ENCODE measurements at regions not wholly inside any gene's neighbourhood (a gene's known extent, or its start where the extent isn't known, plus 50 kb on each side); places are given as distances from the start of the nearest gene placed in this dataset.

DNA sequence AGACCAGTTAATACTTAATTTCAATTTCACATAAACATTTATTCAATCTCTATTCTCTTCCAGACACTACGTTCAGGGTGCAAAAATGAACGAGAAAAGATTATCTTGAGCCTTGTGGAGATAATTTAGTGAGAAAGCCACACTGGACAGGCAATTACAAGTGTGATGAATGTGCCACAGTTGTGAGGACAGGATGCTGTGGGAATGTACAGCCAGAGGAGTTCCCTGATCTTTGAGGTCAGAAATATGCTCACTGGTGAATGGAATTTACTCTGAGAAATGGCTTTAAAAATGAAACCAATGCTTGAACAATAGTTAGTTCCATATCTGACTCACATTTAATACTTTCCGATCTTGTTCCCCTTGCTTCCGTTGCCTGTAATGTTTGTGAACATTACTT, 864.8 kb downstream of the GATA3 start:
- Histone ChIP-seq H3K4me3 (ENCODE audit: low read depth in 1 of 5, low read length in 5 of 5) (no peak overlapping the region), H3K9me3 (ENCODE audit: control insufficient read depth in 5 of 5, low read length in 5 of 5) (no peaks in the 10 kb centered on the region), H3K27me3 (ENCODE audit: control insufficient read depth in 5 of 5, insufficient read depth in 4 of 5, low read length in 5 of 5) (no peaks in the 10 kb centered on the region), H3K9ac (ENCODE audit: low read length in 5 of 5) (no peak overlapping the region), H3K36me3 (ENCODE audit: control insufficient read depth in 5 of 5, insufficient read depth in 5 of 5, low read length in 5 of 5) (no peaks in the 10 kb centered on the region), H3K27ac (ENCODE audit: low read depth, low read length) (no peak overlapping the region), H3K4me1 (ENCODE audit: control insufficient read depth in 5 of 5, insufficient read depth in 5 of 5, low read length in 5 of 5) (no peaks in the 10 kb centered on the region)

- Histone ChIP-seq H3K27ac (ENCODE audit: low read depth, low read length) (no peak overlapping the region), H3K9me3 (ENCODE audit: control insufficient read depth in 5 of 5, low read length in 5 of 5) (peaks cover 0 to 4% (median 0%) of the 10 kb centered on the region in 5 donors), H3K9ac (ENCODE audit: low read length in 5 of 5) (no peak overlapping the region), H3K27me3 (ENCODE audit: control insufficient read depth in 5 of 5, insufficient read depth in 4 of 5, low read length in 5 of 5) (no peaks in the 10 kb centered on the region), H3K4me3 (ENCODE audit: low read depth in 1 of 5, low read length in 5 of 5) (no peak overlapping the region), H3K36me3 (ENCODE audit: control insufficient read depth in 5 of 5, insufficient read depth in 5 of 5, low read length in 5 of 5) (no peaks in the 10 kb centered on the region), H3K4me1 (ENCODE audit: control insufficient read depth in 5 of 5, insufficient read depth in 5 of 5, low read length in 5 of 5) (no peaks in the 10 kb centered on the region)
Measured at GRCh38 chr10:8921568-8921967, 867.1 kb downstream of the GATA3 start.

DNA sequence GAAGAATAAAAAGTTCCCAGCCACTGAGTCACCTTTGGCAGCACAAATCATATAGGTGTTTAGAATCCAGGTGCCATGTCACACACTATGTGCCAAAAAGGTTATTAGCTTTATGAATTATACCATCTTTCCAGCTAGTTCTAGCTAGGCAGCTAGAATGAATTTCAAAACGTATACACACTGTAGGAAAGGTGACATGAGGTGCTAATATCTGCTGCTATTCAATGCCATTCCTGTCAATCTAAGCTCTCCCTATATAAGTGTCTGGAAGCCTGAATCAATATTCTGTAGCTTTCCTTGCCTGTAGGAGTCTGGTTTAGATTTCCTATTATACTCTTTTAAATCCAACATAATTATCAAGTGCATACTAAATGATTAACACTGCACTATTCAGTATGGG, 868.6 kb downstream of the GATA3 start:
- H3K36me3 ChIP-seq (ENCODE audit: control insufficient read depth in 5 of 5, insufficient read depth in 5 of 5, low read length in 5 of 5): no peaks in the 10 kb centered on the region
- no peak overlapping the region for H3K27ac ChIP-seq (ENCODE audit: low read depth, low read length)
- no peaks in the 10 kb centered on the region for H3K4me1 ChIP-seq (ENCODE audit: control insufficient read depth in 5 of 5, insufficient read depth in 5 of 5, low read length in 5 of 5)
- H3K4me3 ChIP-seq (ENCODE audit: low read depth in 1 of 5, low read length in 5 of 5): no peak overlapping the region
- no peaks in the 10 kb centered on the region for H3K27me3 ChIP-seq (ENCODE audit: control insufficient read depth in 5 of 5, insufficient read depth in 4 of 5, low read length in 5 of 5)
- H3K9ac ChIP-seq (ENCODE audit: low read length in 5 of 5): no peak overlapping the region
- peaks cover 0 to 4% (median 0%) of the 10 kb centered on the region in 5 donors for H3K9me3 ChIP-seq (ENCODE audit: control insufficient read depth in 5 of 5, low read length in 5 of 5)

DNA sequence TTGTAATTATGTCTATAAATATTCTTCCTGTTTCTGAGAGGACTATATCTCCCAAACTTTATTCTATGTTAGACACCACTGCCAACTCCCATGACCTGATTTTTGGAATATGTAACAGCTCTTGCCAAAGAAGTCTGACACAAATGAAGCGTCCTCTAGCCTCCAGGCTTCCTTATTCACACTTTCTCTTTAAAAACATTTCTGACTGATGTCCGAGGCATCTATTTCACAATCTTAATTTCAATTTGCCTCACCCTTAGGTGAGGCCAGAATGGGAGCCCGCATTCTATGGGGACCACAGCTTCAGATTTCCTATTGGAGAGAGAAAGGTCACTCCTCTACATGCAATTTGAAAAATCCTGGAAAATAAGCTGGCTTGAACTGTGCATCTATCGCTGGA, 873.2 kb downstream of the GATA3 start:
- H3K4me3 ChIP-seq (ENCODE audit: low read depth in 1 of 5, low read length in 5 of 5): no peak overlapping the region
- no peaks in the 10 kb centered on the region for H3K4me1 ChIP-seq (ENCODE audit: control insufficient read depth in 5 of 5, insufficient read depth in 5 of 5, low read length in 5 of 5)
- H3K27me3 ChIP-seq (ENCODE audit: control insufficient read depth in 5 of 5, insufficient read depth in 4 of 5, low read length in 5 of 5): no peaks in the 10 kb centered on the region
- no peak overlapping the region for H3K9ac ChIP-seq (ENCODE audit: low read length in 5 of 5)
- no peaks in the 10 kb centered on the region for H3K36me3 ChIP-seq (ENCODE audit: control insufficient read depth in 5 of 5, insufficient read depth in 5 of 5, low read length in 5 of 5)
- peaks cover 0 to 4% (median 0%) of the 10 kb centered on the region in 5 donors for H3K9me3 ChIP-seq (ENCODE audit: control insufficient read depth in 5 of 5, low read length in 5 of 5)
- H3K27ac ChIP-seq (ENCODE audit: low read depth, low read length): no peak overlapping the region

DNA sequence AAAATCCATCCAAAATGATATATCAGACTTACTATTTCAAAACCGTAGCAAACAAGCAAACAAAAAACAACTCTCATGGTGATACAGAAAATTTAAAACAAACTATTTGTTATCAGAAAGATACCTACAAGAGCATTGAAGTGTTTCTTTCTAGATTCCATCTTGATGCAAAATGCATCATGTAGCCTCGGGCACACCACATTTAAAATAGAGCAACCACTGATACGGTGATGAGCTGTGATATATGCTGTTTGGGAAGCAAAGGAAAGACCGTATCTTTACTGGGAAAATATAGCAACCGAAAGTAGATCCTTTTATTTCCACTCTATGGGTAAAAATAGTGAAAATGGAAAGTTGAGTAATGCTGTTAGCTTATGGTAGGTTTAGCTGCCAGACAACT, 892.0 kb downstream of the GATA3 start:
- H3K36me3 ChIP-seq (ENCODE audit: control insufficient read depth in 5 of 5, insufficient read depth in 5 of 5, low read length in 5 of 5): no peaks in the 10 kb centered on the region
- no peak overlapping the region for H3K27ac ChIP-seq (ENCODE audit: low read depth, low read length)

DNA sequence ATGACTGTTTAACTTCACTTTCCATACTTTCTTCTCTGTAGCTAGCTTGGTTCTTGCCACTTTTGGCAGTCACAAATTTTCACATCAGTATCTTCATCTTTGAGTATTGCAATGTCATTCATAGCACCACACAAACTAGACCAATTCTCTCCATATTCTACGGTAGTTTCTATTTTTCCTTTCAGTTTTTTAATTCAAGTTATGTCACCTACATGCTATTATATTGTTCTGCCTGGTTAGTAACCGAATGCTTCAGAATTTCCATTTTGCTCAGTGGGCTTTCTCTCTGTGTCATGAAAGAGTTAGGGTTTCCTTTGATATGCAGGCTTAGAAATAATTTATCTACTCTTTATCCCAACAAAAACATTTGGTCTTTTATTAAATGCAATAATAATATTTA, 896.5 kb downstream of the GATA3 start:
- H3K9ac ChIP-seq (ENCODE audit: low read length in 5 of 5): no peak overlapping the region

More for the DNA sequence above, 892.0 kb downstream of the GATA3 start:
- no peaks in the 10 kb centered on the region for H3K27me3 ChIP-seq (ENCODE audit: control insufficient read depth in 5 of 5, insufficient read depth in 4 of 5, low read length in 5 of 5)
- no peak overlapping the region for H3K4me3 ChIP-seq (ENCODE audit: low read depth in 1 of 5, low read length in 5 of 5)
- H3K9me3 ChIP-seq (ENCODE audit: control insufficient read depth in 5 of 5, low read length in 5 of 5): peaks cover 0 to 2% (median 0%) of the 10 kb centered on the region in 5 donors
- H3K4me1 ChIP-seq (ENCODE audit: control insufficient read depth in 5 of 5, insufficient read depth in 5 of 5, low read length in 5 of 5): no peaks in the 10 kb centered on the region
- no peak overlapping the region for H3K9ac ChIP-seq (ENCODE audit: low read length in 5 of 5)

GRCh38 chr10:8951440-8952089, 897.1 kb downstream of the GATA3 start:
- Histone ChIP-seq H3K4me3 (ENCODE audit: low read depth in 1 of 5, low read length in 5 of 5) (no peak overlapping the region), H3K9ac (ENCODE audit: low read length in 5 of 5) (no peak overlapping the region), H3K36me3 (ENCODE audit: control insufficient read depth in 5 of 5, insufficient read depth in 5 of 5, low read length in 5 of 5) (no peaks in the 10 kb centered on the region), H3K9me3 (ENCODE audit: control insufficient read depth in 5 of 5, low read length in 5 of 5) (peaks cover 0 to 3% (median 0%) of the 10 kb centered on the region in 5 donors), H3K27ac (ENCODE audit: low read depth, low read length) (no peak overlapping the region), H3K27me3 (ENCODE audit: control insufficient read depth in 5 of 5, insufficient read depth in 4 of 5, low read length in 5 of 5) (no peaks in the 10 kb centered on the region), H3K4me1 (ENCODE audit: control insufficient read depth in 5 of 5, insufficient read depth in 5 of 5, low read length in 5 of 5) (no peaks in the 10 kb centered on the region)

More for the DNA sequence above, 896.5 kb downstream of the GATA3 start:
- peaks cover 0 to 3% (median 0%) of the 10 kb centered on the region in 5 donors for H3K9me3 ChIP-seq (ENCODE audit: control insufficient read depth in 5 of 5, low read length in 5 of 5)
- no peaks in the 10 kb centered on the region for H3K4me1 ChIP-seq (ENCODE audit: control insufficient read depth in 5 of 5, insufficient read depth in 5 of 5, low read length in 5 of 5)
- H3K4me3 ChIP-seq (ENCODE audit: low read depth in 1 of 5, low read length in 5 of 5): no peak overlapping the region
- no peaks in the 10 kb centered on the region for H3K36me3 ChIP-seq (ENCODE audit: control insufficient read depth in 5 of 5, insufficient read depth in 5 of 5, low read length in 5 of 5)
- no peak overlapping the region for H3K27ac ChIP-seq (ENCODE audit: low read depth, low read length)
- no peaks in the 10 kb centered on the region for H3K27me3 ChIP-seq (ENCODE audit: control insufficient read depth in 5 of 5, insufficient read depth in 4 of 5, low read length in 5 of 5)

DNA sequence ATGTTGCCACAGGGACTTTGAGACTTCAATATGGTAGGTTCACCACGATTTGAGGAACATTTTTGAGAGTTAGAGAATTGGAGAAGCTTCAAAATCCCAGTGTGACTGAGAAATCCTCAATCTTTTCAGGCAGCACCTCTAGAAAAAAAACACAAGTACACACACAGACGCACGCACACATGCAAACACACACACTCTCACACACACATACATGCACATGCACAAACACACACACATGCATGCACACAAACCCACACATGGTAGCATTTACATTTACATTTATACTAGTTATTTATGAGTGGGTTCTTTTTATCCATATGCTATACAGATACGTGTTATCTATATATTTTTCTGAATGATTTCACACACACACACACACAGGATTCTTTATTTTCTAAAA, 901.9 kb downstream of the GATA3 start:
- Histone ChIP-seq H3K4me3 (ENCODE audit: low read depth in 1 of 5, low read length in 5 of 5) (no peak overlapping the region), H3K4me1 (ENCODE audit: control insufficient read depth in 5 of 5, insufficient read depth in 5 of 5, low read length in 5 of 5) (no peaks in the 10 kb centered on the region), H3K9ac (ENCODE audit: low read length in 5 of 5) (no peak overlapping the region), H3K36me3 (ENCODE audit: control insufficient read depth in 5 of 5, insufficient read depth in 5 of 5, low read length in 5 of 5) (no peaks in the 10 kb centered on the region), H3K9me3 (ENCODE audit: control insufficient read depth in 5 of 5, low read length in 5 of 5) (peaks cover 0 to 3% (median 0%) of the 10 kb centered on the region in 5 donors), H3K27me3 (ENCODE audit: control insufficient read depth in 5 of 5, insufficient read depth in 4 of 5, low read length in 5 of 5) (no peaks in the 10 kb centered on the region), H3K27ac (ENCODE audit: low read depth, low read length) (no peak overlapping the region)

- H3K9me3 ChIP-seq (ENCODE audit: control insufficient read depth in 5 of 5, low read length in 5 of 5): no peaks in the 10 kb centered on the region
- no peak overlapping the region for H3K27ac ChIP-seq (ENCODE audit: low read depth, low read length)
- H3K9ac ChIP-seq (ENCODE audit: low read length in 5 of 5): no peak overlapping the region
- H3K4me3 ChIP-seq (ENCODE audit: low read depth in 1 of 5, low read length in 5 of 5): no peak overlapping the region
- H3K36me3 ChIP-seq (ENCODE audit: control insufficient read depth in 5 of 5, insufficient read depth in 5 of 5, low read length in 5 of 5): no peaks in the 10 kb centered on the region
- H3K27me3 ChIP-seq (ENCODE audit: control insufficient read depth in 5 of 5, insufficient read depth in 4 of 5, low read length in 5 of 5): no peaks in the 10 kb centered on the region
- no peaks in the 10 kb centered on the region for H3K4me1 ChIP-seq (ENCODE audit: control insufficient read depth in 5 of 5, insufficient read depth in 5 of 5, low read length in 5 of 5)
Measured at GRCh38 chr10:8962249-8962648, 907.8 kb downstream of the GATA3 start.

DNA sequence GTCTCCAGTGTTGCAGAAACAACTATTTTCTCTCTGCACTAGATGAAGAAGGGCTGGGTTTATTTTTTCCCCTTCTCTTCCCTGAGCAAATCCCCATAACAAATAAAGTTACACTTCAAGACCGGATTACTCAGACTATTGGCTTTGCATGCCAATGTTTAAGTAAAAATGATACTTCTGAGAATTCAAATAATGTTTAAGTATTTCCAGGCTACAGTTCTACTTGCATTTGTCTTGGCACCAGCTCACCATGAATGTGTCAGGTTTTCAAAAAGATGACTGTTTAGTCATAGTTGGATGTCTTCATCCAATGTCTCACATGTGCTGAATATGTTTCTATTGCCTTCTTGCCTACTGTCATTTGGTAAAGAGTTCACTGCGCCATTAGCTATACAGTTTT, 912.6 kb downstream of the GATA3 start:
- Histone ChIP-seq H3K36me3 (ENCODE audit: control insufficient read depth in 5 of 5, insufficient read depth in 5 of 5, low read length in 5 of 5) (no peaks in the 10 kb centered on the region), H3K9me3 (ENCODE audit: control insufficient read depth in 5 of 5, low read length in 5 of 5) (no peaks in the 10 kb centered on the region), H3K27me3 (ENCODE audit: control insufficient read depth in 5 of 5, insufficient read depth in 4 of 5, low read length in 5 of 5) (no peaks in the 10 kb centered on the region), H3K4me3 (ENCODE audit: low read depth in 1 of 5, low read length in 5 of 5) (no peak overlapping the region), H3K9ac (ENCODE audit: low read length in 5 of 5) (no peak overlapping the region), H3K4me1 (ENCODE audit: control insufficient read depth in 5 of 5, insufficient read depth in 5 of 5, low read length in 5 of 5) (no peaks in the 10 kb centered on the region), H3K27ac (ENCODE audit: low read depth, low read length) (no peak overlapping the region)
